ENCODE measurements at regions not wholly inside any gene's neighbourhood (a gene's known extent, or its start where the extent isn't known, plus 50 kb on each side); places are given as distances from the start of the nearest gene placed in this dataset.

DNA sequence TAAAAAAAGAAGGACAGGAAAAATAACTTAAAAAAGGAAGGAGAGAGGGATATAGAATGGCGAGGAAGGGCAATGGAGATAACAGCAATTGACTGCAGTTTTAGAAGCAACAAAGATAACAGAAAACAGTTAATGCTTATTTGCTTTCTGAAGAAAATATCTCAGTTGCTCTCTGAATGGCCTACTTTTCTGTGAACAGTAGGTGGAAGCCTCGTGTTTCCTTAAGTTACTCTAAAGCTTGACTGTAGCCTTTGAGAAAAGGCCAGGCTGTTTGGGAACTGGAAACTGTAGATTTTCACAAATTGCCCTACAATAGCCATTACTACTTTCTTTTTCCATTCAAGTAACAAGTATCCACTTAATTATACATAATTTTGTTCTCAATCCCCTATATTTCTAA, 404.5 kb downstream of the YTHDC2 start:
- no peak for DNase-seq

DNA sequence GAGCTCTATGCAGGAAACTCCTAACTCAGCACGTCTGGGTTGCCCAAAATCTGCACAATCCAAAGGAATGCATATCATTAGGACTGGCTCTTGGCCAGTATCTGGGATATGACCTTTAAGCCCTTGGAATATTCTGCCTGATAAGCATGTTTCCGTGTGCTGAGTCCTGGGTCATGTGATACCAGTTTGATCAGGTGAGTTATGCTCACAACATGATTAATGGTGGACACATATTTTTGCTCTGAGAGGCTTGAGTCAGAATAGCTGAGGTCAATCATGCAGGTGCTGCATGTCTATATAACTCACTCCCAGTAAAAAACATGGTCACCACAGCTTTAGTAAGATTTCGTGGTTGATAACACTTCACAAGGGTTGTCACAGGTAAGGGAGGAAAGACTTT, 408.8 kb downstream of the YTHDC2 start:
- DNase-seq = no peak

DNA sequence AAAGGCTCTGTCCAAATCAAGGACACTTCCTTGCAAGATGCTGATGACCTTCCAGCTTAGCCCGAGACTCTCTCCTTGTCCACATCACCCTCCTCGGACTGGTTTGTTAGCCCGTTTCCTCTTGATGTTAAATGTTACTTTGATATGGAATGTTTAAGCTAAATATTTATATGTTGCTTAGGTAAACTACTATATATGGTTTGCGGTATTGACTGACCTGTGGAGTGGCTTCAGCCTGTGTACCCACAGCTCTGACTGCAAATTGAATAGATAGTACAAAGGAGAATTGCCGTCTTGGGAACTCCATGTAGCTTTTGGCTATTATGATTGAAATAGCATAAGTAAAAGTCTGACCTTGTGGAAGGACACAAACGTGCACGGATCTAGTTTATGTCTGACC, 422.0 kb downstream of the YTHDC2 start:
- no peak for DNase-seq

DNA sequence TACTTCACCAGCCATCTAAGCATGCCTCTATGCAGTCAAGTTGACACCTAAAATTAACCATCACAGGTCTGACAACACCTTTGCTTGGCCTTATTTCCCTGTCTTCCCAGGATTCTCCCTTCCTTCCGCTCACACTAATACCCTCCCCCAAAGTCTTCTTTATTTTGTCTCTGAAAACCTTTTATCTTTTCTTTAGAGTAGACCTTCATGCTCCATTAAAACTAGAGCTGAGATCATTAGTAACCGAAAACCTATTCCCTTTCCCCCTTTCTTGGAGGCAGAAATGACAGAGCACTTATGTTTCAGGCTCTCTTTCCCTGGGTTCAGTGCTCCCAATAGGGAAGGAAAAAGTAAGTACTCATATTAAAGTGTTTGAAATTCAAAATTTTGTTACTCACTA, 423.8 kb downstream of the YTHDC2 start:
- DNase-seq = no peak

DNA sequence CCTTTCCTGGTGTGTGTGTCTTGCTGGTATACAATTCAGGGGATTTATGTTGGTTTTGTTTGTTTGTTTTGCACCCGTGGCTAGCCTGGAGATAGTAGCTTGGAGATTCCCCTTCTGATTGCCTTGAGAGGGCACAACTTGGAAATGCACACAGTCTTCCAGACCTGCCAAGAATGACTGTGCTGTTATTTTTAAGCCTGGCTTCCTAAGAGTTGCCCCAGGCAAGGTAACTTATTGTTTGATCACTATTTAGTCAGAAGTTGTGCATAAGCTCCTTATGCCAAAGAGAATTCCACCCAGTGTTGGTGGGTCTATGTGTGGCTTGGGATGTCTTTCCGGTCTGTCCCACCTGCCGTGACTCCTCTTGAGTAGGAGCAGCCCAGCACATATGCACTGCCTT, 421.9 kb upstream of the KCNN2 start:
- no peak for DNase-seq

DNA sequence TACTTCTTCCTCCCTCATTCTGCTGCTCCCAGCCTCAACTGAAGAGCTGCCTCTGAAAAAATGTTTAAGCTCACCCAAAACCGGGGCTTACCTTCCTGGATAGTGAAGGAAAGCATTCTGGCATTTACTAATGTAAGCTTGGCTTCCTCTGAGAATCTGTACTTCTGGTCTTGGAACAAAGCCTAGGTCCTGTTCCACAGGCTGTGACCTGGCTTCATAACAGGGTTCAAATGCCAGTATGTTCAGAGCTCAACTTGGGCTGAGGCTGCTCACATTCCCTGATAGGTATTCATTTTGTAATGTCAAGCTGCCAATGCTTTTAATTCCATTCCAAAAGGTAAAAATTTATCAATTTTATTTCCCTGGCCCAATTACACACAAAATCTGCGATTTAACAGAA, 411.7 kb upstream of the KCNN2 start:
- no peak for DNase-seq

DNA sequence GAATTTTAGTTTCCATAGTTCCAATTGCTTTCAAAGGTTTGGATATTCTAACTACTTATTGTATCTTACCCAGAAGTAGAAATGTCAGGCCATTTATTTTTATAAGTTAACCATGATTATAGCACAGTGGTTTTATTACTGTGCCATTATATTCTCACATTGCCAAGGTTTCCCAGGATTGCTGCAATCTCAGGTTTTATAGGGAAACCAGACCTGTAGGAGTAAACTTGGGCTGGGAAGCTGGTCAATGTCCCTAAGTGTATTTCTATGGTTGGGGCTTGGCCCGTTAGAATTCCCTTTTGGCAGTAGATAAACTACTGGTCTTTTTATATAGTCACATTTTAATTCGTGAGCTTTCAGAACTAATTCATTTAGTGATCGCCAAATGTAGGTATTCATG, 396.6 kb upstream of the KCNN2 start:
- no peak for DNase-seq

DNA sequence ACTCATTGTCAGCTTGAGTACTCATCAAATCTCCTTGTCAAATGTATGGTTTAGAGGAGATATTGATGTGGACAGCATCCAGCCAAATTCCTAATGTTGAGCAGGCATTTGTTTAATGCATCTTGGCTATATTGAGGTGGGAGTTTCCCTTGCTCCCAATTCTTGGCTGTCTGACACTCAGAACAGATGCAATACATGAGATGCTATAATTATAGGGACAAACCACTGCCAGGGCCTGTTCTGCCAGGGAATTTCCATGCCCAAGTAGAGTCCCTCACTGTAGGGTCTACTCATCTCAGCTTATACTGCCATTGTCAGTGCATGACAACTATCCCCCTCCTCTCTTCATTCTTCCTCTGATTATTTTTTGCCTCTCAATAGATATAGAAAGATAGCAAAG, 392.0 kb upstream of the KCNN2 start:
- DNase-seq = no peak

DNA sequence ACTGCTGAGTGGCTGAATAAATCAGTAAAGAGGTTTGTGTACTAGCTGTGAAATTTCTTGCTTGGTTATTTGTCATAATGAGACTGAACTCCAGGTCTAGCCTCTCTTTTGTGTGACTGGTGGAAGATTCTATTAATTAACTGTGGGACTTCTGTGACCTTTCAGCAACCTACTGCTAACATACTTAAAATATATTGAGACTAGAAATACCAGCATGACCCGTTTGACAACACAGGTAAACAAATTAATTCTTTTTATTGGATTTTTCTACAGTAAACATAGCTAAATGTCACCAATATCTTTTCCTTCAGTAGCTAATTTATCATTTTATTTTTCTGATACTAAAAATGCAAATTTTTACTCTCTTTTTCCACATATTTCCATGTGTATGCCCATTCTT, 390.4 kb upstream of the KCNN2 start:
- DNase-seq = no peak

DNA sequence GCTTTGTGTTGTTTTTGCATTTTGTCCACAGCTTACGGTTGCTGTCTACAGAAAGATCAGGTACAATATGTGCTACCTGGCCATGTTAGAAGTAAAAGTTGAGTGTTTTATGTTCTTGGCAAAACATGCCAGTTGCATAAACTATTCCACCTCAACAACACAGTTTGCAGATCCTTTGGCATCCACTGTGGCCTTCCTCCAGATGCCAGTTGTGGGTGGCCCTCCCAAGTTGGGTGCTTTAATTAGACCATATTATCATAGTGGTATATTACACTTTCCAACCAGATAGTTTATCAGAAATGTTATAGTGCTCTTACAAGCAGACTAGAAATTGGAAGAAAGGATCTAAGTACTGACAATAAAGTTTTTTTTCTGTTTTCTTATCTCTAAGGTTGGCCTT, 386.9 kb upstream of the KCNN2 start:
- no peak for DNase-seq

DNA sequence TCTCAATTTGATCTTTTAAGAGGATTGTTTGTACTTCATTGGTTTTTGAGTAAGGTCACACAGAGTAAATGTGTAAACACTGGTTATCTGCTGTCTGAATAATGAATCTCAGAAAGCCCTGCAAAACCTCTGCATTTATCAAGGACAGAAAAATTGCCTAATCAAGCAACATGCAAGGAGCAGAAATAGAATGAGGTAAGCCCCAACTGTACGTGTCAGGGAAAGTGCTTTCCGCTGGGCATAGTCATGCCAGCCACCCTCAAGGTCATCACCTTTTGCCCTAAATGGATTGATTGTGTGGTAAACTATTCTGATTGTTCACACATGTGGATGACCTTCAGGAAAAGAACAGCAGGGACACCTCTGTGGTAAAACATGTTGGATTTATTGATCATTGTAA, 376.9 kb upstream of the KCNN2 start:
- no peak for DNase-seq

DNA sequence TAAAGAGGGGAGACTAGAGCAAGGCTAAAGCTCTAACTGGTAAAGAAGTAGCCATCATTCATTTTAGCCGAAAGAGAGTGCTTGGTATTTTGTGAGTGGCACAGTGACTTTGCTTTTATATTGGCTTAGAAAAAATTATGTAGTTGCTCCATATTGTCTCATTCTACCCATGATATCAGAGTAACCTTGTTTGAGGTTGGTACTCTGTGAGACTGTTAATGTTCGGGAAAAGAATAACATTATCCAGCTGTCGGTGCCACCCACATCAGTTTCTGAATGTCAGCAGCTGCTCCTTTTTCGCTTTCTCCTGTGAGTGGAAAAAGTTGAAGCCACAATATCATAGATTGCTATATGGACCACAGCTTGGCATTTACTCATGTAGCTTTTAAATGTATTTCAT, 376.4 kb upstream of the KCNN2 start:
- DNase-seq = no peak

DNA sequence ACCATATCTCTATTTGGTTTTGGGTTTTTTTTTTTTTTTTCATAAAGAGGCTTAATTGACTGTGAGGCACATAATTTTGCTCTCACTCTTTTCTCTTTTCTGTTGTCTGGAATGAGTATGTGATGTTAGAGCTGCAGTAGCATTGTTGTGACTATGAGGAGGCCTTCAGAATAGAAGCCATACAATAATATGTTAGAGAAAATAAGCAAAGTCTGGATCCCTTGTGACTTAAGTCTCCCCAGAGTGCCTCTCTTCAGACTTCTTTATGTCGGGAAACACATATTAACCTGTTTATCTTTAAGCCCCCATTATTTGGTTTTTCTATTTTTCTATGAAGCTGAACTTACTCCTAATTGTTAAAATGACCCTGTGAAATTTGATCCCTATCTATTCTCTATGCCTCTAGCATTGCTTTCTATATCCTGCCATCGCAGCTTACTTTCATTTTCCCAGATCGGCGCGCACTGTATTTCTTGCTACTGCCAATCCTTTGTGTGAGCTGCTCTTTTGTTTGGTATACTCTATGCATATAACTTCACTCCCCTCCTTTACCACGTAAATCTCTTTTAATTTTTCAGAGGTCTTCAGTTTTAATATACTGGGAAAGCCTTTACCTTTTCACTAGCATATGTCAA, 372.5 kb upstream of the KCNN2 start:
- no peak for DNase-seq

DNA sequence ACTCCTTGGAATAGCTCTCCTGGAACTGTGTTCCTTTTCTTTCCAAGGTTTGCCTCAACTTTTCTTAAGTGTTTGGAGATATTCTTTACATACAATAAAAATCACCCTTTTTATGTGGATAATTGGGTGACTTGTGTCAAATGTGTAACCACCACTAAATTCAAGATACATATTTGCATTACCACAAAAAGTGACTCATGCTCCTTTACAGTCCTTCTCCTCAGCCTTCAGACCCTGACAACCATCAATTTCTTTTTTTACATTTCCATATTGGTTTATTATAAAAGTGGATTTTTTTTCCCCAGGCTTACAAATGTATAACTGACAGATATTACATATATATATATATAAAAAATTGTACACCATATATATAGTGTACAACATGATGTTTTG, 372.0 kb upstream of the KCNN2 start:
- DNase-seq = no peak

DNA sequence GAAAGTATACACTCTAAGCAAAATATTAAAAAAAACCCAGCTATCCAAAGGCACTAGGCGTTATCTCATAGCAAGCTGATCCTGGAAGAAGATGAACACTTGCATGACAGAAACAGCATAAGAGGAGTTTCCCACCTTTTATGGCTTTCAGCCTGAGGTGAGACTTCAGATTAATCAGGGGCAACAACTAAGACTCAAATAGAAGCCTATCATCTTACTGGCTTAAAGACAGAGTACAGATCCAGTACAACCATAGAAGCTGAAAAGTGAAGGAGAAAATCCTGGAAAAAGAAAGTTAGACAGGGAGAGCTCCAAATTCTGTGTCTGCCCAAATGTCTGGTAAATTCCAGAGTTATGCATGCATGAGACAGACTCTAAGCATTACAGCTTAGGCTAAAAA, 360.8 kb upstream of the KCNN2 start:
- no peak for DNase-seq

DNA sequence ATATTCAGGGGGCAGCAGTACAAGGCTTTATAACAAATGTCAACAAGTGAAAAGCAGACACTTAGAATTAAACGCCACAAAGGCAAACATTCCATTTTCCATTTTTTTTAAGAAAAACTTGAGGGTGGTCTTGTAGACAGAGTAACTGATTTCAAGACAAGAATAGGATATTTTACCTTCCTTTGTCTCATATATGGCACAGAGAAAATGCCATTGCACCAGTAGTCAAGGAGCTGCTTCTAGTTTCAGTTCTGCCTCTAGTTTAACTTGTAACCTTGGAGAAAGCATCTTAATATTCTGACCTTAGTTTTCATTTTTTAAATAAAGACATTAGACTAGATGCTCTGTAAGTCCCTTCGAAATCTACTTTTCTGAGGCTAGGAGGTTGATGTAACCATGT, 355.3 kb upstream of the KCNN2 start:
- no peak for DNase-seq

DNA sequence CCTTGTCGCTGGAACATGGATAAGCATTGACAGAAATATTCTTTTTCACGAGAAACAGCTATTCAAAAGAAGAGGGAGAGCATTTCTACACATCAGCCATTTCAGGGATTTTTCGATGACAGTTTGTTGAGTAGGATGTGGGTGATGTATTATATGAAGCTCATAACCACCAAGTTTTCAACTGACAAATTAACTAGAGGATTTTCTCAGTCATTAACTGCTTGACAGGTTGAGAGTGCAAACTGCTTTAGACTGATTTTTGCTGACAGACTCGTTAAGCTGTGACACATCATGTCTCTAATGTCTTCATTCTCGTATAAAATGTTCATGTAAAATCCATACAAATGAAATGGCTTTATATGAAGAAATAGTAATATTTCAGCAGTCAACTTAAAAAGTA, 354.2 kb upstream of the KCNN2 start:
- DNase-seq = no peak

DNA sequence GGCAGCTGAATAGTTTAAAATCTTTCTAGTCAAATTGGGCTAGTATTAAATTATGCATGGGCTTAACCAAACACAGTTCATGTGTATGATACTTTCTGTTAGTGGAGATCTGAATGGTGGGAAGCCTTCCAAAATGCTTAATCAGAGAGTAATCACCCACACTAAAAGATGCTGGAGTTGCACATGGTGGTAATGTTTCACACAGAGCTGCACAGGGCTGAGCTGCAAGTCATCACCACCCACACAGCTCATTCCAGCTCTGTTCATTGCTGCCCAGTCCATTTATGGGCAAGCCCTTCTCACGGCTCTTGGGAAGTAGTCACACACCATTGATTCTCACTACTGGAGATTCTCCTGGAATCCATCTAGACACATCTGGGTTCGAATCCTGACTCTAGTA, 351.5 kb upstream of the KCNN2 start:
- DNase-seq = no peak

DNA sequence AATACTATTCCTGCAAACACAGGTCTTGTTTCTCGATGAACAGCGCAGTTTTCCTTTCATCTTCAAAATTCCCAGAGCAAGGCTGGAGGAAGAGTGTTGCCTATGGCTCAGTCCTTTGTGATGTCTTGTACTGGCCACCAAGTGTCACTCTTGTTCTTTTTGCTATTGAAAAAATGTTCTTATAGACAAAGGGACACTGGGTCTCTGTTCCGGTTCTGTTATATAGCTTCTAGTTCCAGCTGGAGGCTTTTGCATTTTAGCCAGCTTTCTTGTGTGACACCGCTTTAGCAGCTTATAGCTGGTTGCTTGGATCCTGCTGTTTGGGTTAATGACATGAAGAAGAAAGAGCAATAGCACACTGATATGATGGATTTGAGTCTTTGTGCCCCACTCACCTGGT, 343.7 kb upstream of the KCNN2 start:
- no peak for DNase-seq

DNA sequence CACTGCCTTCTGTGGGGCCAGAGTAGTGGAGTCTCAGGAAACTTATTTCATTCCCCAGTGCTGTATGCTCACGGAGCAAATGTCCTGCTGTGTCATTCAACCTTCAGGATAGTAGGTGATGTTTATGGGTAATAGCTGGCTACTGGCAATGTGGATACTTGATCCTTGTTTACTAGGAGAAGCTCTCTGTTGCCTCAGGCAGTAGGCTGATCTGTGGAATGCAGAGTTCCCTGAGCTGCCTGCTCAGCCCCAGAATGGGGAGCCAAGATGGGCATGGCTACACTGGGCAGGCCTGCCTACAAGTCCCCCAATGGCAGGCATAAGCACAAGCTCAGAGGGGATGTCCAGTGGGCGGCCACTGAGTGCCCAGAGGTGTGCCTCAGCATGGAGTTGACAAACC, 323.1 kb upstream of the KCNN2 start:
- no peak for DNase-seq

DNA sequence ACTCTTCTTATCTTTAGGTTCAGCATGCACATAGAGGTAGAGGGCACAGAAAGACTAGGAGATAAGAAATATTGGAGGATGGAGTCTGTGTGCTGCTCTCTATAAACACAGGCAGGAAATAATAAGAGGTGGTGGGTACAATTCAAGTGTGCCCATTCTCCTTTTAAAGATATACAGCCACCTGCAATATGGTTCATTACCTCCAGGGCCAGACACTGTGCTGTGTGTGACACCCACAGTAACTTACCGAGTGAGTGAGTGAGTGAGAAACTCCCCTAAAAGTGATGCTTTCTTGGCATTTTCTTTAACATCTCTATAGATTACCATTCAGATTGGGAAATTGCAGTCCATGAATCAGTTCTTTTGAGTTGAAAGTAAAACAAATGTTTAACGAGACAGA, 311.8 kb upstream of the KCNN2 start:
- no peak for DNase-seq

DNA sequence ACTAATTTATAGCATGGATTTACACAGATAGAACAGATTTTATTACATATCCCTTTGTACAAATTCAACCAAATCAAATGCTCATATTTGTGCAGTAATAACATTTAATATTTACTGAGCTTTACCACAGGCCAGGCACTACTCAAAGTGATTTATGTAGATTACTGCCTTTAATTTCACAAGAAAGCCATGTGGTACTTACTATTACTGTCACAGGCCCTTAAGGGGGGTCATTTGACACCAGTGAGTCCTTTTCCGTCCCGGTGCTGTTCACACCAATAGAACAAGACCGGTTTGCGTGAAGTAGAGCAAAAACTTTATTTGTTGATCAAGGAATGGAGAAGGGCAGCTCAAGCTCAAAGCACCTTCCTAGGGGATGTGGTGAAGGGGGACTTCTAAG, 308.5 kb upstream of the KCNN2 start:
- DNase-seq = no peak

DNA sequence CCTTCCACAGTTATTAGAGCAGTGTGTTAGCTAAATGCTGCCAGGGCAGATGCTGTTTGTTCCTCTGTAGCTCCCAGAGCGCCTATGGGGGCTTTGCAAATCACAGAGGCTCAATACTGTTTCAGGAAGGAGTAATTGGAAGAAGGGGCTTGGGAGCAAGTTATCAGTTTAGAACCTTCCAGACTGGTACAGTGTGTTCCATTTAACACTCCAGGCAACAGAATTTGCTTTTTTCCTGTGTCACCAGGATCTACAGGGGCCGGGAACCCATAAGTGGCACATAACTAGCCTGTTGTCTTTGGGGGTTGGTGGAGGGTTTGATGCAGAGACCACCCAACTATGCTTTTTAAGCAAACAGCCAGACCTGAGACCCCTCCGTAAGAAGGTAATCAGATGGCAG, 307.3 kb upstream of the KCNN2 start:
- DNase-seq = no peak

DNA sequence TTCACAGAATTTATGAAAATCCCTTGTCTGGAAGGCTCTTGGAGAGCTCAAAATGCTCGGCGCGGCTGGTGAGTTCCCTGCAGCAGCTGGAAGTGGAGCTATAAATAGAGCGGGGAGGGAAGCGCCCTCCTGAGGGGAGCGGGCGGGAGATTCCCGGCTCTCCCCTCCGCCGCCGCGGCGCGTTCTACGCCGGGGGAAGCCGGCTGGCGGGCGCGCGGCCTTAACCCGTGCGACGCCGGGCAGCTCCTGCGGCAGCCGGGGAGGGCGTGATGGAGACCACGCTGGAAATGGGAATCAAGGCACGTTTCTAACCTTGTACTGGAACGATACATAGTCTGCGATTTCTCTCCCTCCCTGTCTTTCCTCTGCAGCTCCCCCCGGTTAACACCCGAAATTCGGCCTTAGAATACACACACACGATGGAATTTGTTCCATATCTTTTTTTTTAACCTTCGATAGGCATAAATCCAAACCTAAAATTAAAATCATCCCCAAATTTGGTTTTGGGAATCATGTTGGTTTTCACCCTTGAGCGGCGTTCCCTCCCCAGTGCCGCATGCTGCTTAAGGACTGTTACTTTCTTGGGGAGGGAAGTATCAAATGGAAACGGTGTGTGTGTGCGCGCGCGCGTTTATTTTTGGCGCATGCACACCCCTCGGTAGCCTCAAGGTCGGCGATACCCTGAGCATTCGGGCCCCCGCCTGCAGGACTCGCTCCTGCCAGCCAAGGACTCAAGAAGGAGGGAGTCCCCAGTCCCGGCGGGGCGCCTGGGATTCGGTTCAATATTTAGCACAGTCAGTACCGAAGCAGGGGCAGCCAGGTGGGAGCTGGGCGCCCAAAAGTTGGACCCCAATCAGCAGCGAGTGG, 306.3 kb upstream of the KCNN2 start:
- DNase-seq = peak; percentile 66

DNA sequence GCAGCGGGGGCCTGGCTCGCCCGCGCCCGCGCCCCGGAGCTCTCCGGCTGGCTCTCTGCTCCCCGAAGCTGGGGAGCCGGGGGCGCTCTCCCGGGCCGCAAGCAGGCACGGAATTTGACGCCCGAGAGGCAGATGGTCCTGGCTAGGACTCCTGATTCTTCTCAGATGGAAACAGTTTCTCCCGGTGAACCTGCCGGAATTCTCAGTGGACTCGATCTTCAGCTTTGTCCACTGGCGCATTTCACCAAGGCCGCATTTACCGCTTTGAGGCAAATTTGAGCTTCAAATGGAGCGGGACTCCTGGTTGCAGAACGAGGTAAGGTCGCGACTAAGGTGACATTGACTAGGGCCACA, 305.7 kb upstream of the KCNN2 start:
- peak; percentile 42 for DNase-seq

Data from NCI-H2171 treated with DMSO at 0.1 percent for 48 hours (cell line).